HCT116 (cell line): ENCODE measurements at regions not wholly inside any gene's neighbourhood (a gene's known extent, or its start where the extent isn't known, plus 50 kb on each side); places are given as distances from the start of the nearest gene placed in this dataset.

ENCODE experiments used
- ATAC-seq: fragments of 200-7000 bp; cut with Tn5 transposase; 2 replicates; pipeline ENCODE4 v1.9.1; 2020; ENCODE audit warnings: mild to moderate bottlenecking, moderate library complexity
- BruUV-seq: library from RNA; stranded (reverse); fragments of 400-500 nt; replicated peaks from 2 replicates; lab custom pipeline; 2021; lab: Mats Ljungman, UMichigan
- CTCF ChIA-PET: fragments of 300-600 bp; sonication (Branson Sonifier 250); formaldehyde crosslinking; loops from one replicate; lab custom pipeline; 2021; ENCODE audit warnings: antibody characterized with exemption; lab: Charles Lee
- POLR2A ChIA-PET: fragments of 300-600, 350-600 bp; sonication (Branson Sonifier 250); formaldehyde crosslinking; loops from one replicate; lab custom pipeline; 2021; ENCODE audit warnings: antibody characterized with exemption; lab: Charles Lee
- RAD21 ChIA-PET, 2 experiments: fragments of 300-600 bp; sonication (Branson Sonifier 250); formaldehyde crosslinking; loops; one replicate each; lab custom pipeline; 2023; ENCODE audit warnings: low total read pairs in 2 of 2; ENCODE audit not compliant: uncharacterized antibody in 2 of 2, unreplicated experiment in 2 of 2, low non-redundant PET in 1 of 2; lab: Charles Lee
- DNase-seq: peaks from one replicate; pipeline ENCODE4 v3.0.0-alpha.2; 2010; ENCODE audit warnings: low read depth, low spot score
- H2AFZ ChIP-seq: fragments of 200-600 bp; shearing (Covaris generic), sonication (generic); 2 replicates; pipeline ENCODE4 v1.6.1; 2017; ENCODE audit warnings: low read depth, mixed run types, mixed read lengths, antibody characterized with exemption, low read length; ENCODE audit not compliant: poor library complexity, severe bottlenecking
- H3K27ac ChIP-seq: 2 replicates; pipeline ENCODE4 v1.5.1; 2012; ENCODE audit warnings: low read depth, low read length
- H3K27me3 ChIP-seq: fragments of 200-600 bp; sonication (generic); 2 replicates; pipeline ENCODE4 v1.6.1; 2016; ENCODE audit warnings: mixed run types, low read length, mixed read lengths; ENCODE audit not compliant: insufficient read depth
- H3K36me3 ChIP-seq, 2 experiments: fragments of 200-500 bp in 1 of 2; fragments of 200-600 bp in 1 of 2; sonication (Bioruptor generic) in 1 of 2; sonication (generic) in 1 of 2; 2 replicates each; pipeline versions ENCODE4 v1.5.1 to v1.6.1; 2014 to 2016; ENCODE audit warnings: low read length in 2 of 2, inconsistent platforms in 1 of 2, mixed read lengths in 1 of 2, mixed run types in 1 of 2; ENCODE audit not compliant: insufficient read depth in 2 of 2, control insufficient read depth in 1 of 2
- H3K4me1 ChIP-seq, 2 experiments: fragments of 200-600 bp in 1 of 2; sonication (generic) in 1 of 2; 2 replicates each; pipeline versions ENCODE4 v1.5.1 to v1.6.1; 2012 to 2017; ENCODE audit warnings: low read length in 2 of 2, inconsistent platforms in 1 of 2, mild to moderate bottlenecking in 1 of 2, mixed read lengths in 1 of 2, mixed run types in 1 of 2, moderate library complexity in 1 of 2; ENCODE audit not compliant: insufficient read depth in 2 of 2, control insufficient read depth in 1 of 2
- H3K4me2 ChIP-seq: fragments of 200-600 bp; sonication (generic); 2 replicates; pipeline ENCODE4 v1.6.1; 2017; ENCODE audit warnings: mixed run types, low read length, mixed read lengths
- H3K4me3 ChIP-seq, 2 experiments: fragments of 200-600 bp in 1 of 2; sonication (generic) in 1 of 2; replicated peaks in 1 of 2; 2 replicates each; pipeline ENCODE4 v1.5.1; 2011 to 2016; ENCODE audit warnings: low read length in 2 of 2, control low read depth in 1 of 2, low read depth in 1 of 2, mild to moderate bottlenecking in 1 of 2, mixed read lengths in 1 of 2, mixed run types in 1 of 2
- H3K79me2 ChIP-seq: fragments of 200-600 bp; sonication (generic); 2 replicates; pipeline ENCODE4 v1.6.1; 2017; ENCODE audit warnings: mild to moderate bottlenecking, mixed run types, low read length, moderate library complexity, mixed read lengths; ENCODE audit not compliant: insufficient read depth
- H3K9ac ChIP-seq: fragments of 200-600 bp; sonication (generic); 2 replicates; pipeline ENCODE4 v1.6.1; 2016; ENCODE audit warnings: low read length, mixed read lengths
- H3K9me2 ChIP-seq: fragments of 200-600 bp; sonication (generic), shearing (Covaris generic); 2 replicates; pipeline ENCODE4 v1.6.1; 2017; ENCODE audit warnings: mixed run types, mild to moderate bottlenecking, moderate library complexity; ENCODE audit not compliant: insufficient read depth
- H3K9me3 ChIP-seq, 2 experiments: fragments of 200-500 bp in 1 of 2; fragments of 200-600 bp in 1 of 2; sonication (Bioruptor generic) in 1 of 2; sonication (generic) in 1 of 2; 2 replicates each; pipeline ENCODE4 v1.6.1; 2014 to 2017; ENCODE audit warnings: low read length in 2 of 2, mixed read lengths in 2 of 2, inconsistent platforms in 1 of 2, low read depth in 1 of 2, mild to moderate bottlenecking in 1 of 2, mixed run types in 1 of 2, moderate library complexity in 1 of 2; ENCODE audit not compliant: control insufficient read depth in 1 of 2, insufficient read depth in 1 of 2
- H4K20me1 ChIP-seq: fragments of 200-600 bp; sonication (generic), shearing (Covaris generic); 2 replicates; pipeline ENCODE4 v1.6.1; 2017; ENCODE audit warnings: mixed run types, mild to moderate bottlenecking, moderate library complexity; ENCODE audit not compliant: insufficient read depth
- CTCF ChIP-seq, 3 experiments: fragments of 200-600 bp in 1 of 3; sonication (generic) in 1 of 3; IDR thresholded peaks in 2 of 3; conservative IDR thresholded peaks in 1 of 3; 2 replicates each; pipeline ENCODE4 v1.5.1; 2012 to 2017; ENCODE audit warnings: low read depth in 2 of 3, low read length in 2 of 3, antibody characterized with exemption in 1 of 3, borderline replicate concordance in 1 of 3, control low read depth in 1 of 3, mild to moderate bottlenecking in 1 of 3, mixed read lengths in 1 of 3, mixed run types in 1 of 3, moderate library complexity in 1 of 3; ENCODE audit not compliant: insufficient read depth in 1 of 3
- EGR1 ChIP-seq: IDR thresholded peaks from 2 replicates; pipeline ENCODE4 v1.6.1; 2012; ENCODE audit warnings: low read depth
- ELF1 ChIP-seq: IDR thresholded peaks from 2 replicates; pipeline ENCODE4 v1.6.1; 2012; ENCODE audit warnings: low read depth, borderline replicate concordance
- FOSL1 ChIP-seq: IDR thresholded peaks from 2 replicates; pipeline ENCODE4 v1.6.1; 2012; ENCODE audit warnings: low read depth
- MAX ChIP-seq: IDR thresholded peaks from 2 replicates; pipeline ENCODE4 v1.6.1; 2012
- POLR2A ChIP-seq: IDR thresholded peaks from 2 replicates; pipeline ENCODE4 v1.7.0; 2011; ENCODE audit warnings: borderline replicate concordance; ENCODE audit not compliant: insufficient read depth, insufficient read length; ENCODE audit errors: extremely low read depth
- POLR2AphosphoS5 ChIP-seq: IDR thresholded peaks from 2 replicates; pipeline ENCODE4 v1.6.1; 2011; ENCODE audit warnings: mild to moderate bottlenecking, low read depth, low read length, moderate library complexity
- RAD21 ChIP-seq: IDR thresholded peaks from 2 replicates; pipeline ENCODE4 v1.6.1; 2012; ENCODE audit warnings: low read depth, mild to moderate bottlenecking
- SRF ChIP-seq: IDR thresholded peaks from 2 replicates; pipeline ENCODE4 v1.6.1; 2012; ENCODE audit warnings: low read depth
- ZNF274 ChIP-seq: fragments of 200-500 bp; sonication (Bioruptor generic); IDR thresholded peaks from 2 replicates; pipeline ENCODE4 v1.6.1; 2014; ENCODE audit warnings: mild to moderate bottlenecking, low read depth, low read length, inconsistent platforms
- intact Hi-C: fragments of 100-400 bp; cut with micrococcal nuclease; formaldehyde crosslinking; loops from 2 replicates; pipeline ENCODE4 v1.10.0; 2022

- TF ChIP-seq CTCF (IDR thresholded peaks at IDR 0.05 in 2 of 3, conservative IDR thresholded peaks at IDR 0.05 in 1 of 3; ENCODE audit: borderline replicate concordance in 1 of 3, insufficient read depth in 1 of 3, low read depth in 2 of 3, low read length in 2 of 3), result no peak
These were observed 68.7 kb upstream of the SLC4A11 start (continued) for GRCh38 chr20:3307725-3308124.

GRCh38 chr20:3307078-3307477, 68.1 kb upstream of the SLC4A11 start:
- BruUV-seq, result no TSS peak
- H3K27ac ChIP-seq, result no peak overlapping the region
- ATAC-seq (no peak), DNase-seq (no peak)
- intact Hi-C loops, result no loop called here
- no peaks in the 10 kb centered on the region for H3K9me3 ChIP-seq
- TF ChIP-seq FOSL1, result no peak
- TF ChIP-seq SRF, result no peak
- TF ChIP-seq EGR1, result no peak
- TF ChIP-seq RAD21, result no peak
- no peak overlapping the region for H3K9ac ChIP-seq
- H3K27me3 ChIP-seq, result no peaks in the 10 kb centered on the region
- peaks cover 0 to 7% of the 10 kb centered on the region in 2 experiments; a peak in 1 of 4 replicates for H3K36me3 ChIP-seq
- RAD21 ChIA-PET, result interaction anchor here in 1 of 2 experiments (0.5 kb wide), 1 partner anchor 9 kb away, joined by 3 read pairs; no protein-coding TSS in a partner anchor
- H3K4me3 ChIP-seq, result no peak overlapping the region
- H3K79me2 ChIP-seq, result no peaks in the 10 kb centered on the region
- POLR2A ChIA-PET, result no interaction called here
- H3K4me1 ChIP-seq, result no peaks in the 10 kb centered on the region
- no peaks in the 10 kb centered on the region for H4K20me1 ChIP-seq
- no peak overlapping the region for H2AFZ ChIP-seq
- CTCF ChIA-PET, result no interaction called here
- no peak overlapping the region for H3K4me2 ChIP-seq
- no peaks in the 10 kb centered on the region for H3K9me2 ChIP-seq

GRCh38 chr20:3306068-3306467, 67.1 kb upstream of the SLC4A11 start:
- Histone ChIP-seq H3K36me3 (peaks cover 0 to 7% of the 10 kb centered on the region in 2 experiments; a peak in 1 of 4 replicates), H3K9ac (no peak overlapping the region), H4K20me1 (no peaks in the 10 kb centered on the region), H3K4me2 (no peak overlapping the region), H3K9me2 (no peaks in the 10 kb centered on the region), H3K79me2 (no peaks in the 10 kb centered on the region), H2AFZ (no peak overlapping the region), H3K9me3 (no peaks in the 10 kb centered on the region), H3K27ac (no peak overlapping the region), H3K27me3 (no peaks in the 10 kb centered on the region), H3K4me3 (no peak overlapping the region), H3K4me1 (no peaks in the 10 kb centered on the region)
- CTCF ChIA-PET, result no interaction called here
- POLR2A ChIA-PET, result no interaction called here
- DNase-seq (no peak), ATAC-seq (no peak)
- TF ChIP-seq ZNF274 (no peak), POLR2AphosphoS5 (no peak), MAX (no peak), FOSL1 (no peak), POLR2A (no peak), RAD21 (no peak), SRF (no peak), ELF1 (no peak)
- RAD21 ChIA-PET, result no interaction called here
- intact Hi-C loops, result no loop called here
- BruUV-seq, result no TSS peak
